GM12874 (cell line): ENCODE measurements at regions not wholly inside any gene's neighbourhood (a gene's known extent, or its start where the extent isn't known, plus 50 kb on each side); places are given as distances from the start of the nearest gene placed in this dataset.

ENCODE experiments used
- TF ChIP-seq, protein P1 (sequence below): IDR thresholded peaks from 2 replicates; pipeline ENCODE4 v1.5.1; 2011; ENCODE audit warnings: low read depth, mild to moderate bottlenecking, control low read depth, low read length, moderate library complexity; ENCODE audit not compliant: insufficient read depth

DNA sequence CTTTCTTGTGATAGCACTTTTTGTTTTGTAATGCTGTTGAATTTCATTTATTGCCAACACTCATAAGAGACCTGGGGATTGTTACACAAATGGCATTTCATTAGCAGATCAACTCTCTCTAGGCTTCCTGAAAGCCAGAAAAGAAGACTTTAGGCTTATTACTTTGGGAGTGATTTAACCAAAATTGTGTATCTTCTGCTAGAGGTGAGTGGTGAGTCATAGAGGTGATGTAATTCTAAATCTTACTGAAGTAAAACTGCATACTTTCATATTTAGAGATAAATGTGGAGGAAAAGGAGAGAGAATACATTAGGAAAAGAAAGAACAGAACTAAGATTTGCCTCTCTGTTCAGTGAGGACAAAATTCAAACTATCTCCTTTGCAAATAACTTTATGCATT lies 304.7 kb upstream of the RGS17 start:
- TF ChIP-seq, protein P1, sequence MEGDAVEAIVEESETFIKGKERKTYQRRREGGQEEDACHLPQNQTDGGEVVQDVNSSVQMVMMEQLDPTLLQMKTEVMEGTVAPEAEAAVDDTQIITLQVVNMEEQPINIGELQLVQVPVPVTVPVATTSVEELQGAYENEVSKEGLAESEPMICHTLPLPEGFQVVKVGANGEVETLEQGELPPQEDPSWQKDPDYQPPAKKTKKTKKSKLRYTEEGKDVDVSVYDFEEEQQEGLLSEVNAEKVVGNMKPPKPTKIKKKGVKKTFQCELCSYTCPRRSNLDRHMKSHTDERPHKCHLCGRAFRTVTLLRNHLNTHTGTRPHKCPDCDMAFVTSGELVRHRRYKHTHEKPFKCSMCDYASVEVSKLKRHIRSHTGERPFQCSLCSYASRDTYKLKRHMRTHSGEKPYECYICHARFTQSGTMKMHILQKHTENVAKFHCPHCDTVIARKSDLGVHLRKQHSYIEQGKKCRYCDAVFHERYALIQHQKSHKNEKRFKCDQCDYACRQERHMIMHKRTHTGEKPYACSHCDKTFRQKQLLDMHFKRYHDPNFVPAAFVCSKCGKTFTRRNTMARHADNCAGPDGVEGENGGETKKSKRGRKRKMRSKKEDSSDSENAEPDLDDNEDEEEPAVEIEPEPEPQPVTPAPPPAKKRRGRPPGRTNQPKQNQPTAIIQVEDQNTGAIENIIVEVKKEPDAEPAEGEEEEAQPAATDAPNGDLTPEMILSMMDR, result no peak

- TF ChIP-seq, protein P1, result no peak
Observed at GRCh38 chr6:153425536-153425935, 294.5 kb upstream of the RGS17 start.

GRCh38 chr6:153424719-153425400 lies 293.8 kb upstream of the RGS17 start:
- TF ChIP-seq, protein P1, result no peak

DNA sequence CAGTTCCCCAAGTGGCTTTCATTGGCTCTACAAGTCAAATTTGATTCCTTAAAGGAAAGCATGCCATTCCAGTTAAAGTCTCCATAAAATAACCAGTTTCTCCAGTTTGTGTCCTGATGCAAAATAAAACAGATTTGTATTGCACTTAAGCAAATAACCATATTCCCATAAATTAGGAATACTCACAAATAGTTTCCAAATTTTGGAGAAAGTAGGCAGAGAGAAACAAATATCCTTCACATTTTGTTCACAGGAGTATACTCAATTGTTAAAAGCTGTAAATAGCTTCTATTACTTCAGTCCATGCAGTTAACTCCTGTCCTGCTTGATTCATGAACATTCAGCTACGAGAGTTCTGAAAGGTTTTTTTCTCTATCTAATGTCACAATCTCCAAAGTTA lies 281.4 kb upstream of the RGS17 start:
- TF ChIP-seq, protein P1, result no peak

DNA sequence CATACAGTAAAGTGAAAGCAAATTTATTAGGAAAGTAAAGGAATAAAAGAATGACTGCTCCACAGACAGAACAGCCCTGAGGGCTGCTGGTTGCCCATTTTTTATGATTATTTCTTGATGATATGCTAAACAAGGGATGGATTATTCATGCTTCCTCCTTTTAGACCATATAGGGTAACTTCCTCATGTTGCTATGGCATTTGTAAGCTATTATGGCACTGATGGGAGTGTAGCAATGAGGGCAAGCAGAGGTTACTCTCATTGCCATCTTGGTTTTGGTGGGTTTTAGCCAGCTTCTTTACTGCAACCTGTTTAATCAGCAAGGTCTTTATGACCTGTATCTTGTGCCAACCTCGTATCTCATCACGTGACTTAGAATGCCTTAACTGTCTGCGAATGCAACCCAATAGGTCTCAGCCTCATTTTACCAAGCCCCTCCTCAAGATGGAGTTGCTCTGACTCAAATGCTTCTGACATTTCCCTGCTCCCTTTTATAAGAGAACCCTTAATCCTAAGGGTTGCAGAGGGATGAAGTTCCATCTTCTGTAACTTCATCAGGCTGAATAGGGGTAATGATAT lies 280.1 kb upstream of the RGS17 start:
- TF ChIP-seq, protein P1, result no peak

GRCh38 chr6:153405931-153406330 lies 274.8 kb upstream of the RGS17 start:
- TF ChIP-seq, protein P1, result no peak

DNA sequence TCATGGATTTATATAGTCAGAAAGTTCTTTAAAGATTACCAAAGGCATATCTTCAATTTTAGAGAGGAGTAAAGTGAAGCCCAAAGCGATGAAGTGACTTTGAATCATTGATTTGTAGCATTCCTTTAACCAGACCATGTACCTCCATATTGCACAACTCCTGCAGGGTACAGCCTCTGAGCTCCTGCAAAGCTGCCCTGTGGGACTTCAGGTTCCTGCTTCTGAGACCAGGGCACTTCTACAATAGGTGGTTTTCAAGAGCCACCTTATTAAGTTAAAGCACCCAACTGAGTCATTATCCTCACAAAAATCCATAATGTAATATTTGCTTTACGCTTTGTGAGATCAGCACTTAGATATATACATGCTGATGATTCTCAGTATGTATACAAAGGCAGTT lies 270.7 kb upstream of the RGS17 start:
- TF ChIP-seq, protein P1, result no peak
